IPS-18a (cell line): ENCODE measurements at regions not wholly inside any gene's neighbourhood (a gene's known extent, or its start where the extent isn't known, plus 50 kb on each side); places are given as distances from the start of the nearest gene placed in this dataset.
"Not testable (repeated sequence)": the region's sequence is repeated elsewhere in the genome, so short reads cannot be mapped to it uniquely, and the experiment has no call there.

Source experiments
- H3K27ac ChIP-seq: one replicate; pipeline ENCODE4 v1.5.1; 2013; ENCODE audit warnings: low read length
- H3K27me3 ChIP-seq: one replicate; pipeline ENCODE4 v1.6.1; 2013; ENCODE audit warnings: mild to moderate bottlenecking, low read length; ENCODE audit not compliant: control insufficient read depth, insufficient read depth
- H3K36me3 ChIP-seq: one replicate; pipeline ENCODE4 v1.6.1; 2013; ENCODE audit warnings: low read depth, low read length; ENCODE audit not compliant: control insufficient read depth
- H3K4me1 ChIP-seq: one replicate; pipeline ENCODE4 v1.6.1; 2013; ENCODE audit warnings: low read depth, low read length; ENCODE audit not compliant: control insufficient read depth
- H3K4me3 ChIP-seq: one replicate; pipeline ENCODE4 v1.5.1; 2013; ENCODE audit warnings: low read length
- H3K9ac ChIP-seq: one replicate; pipeline ENCODE4 v1.6.1; 2013; ENCODE audit warnings: mild to moderate bottlenecking, low read length, moderate library complexity
- H3K9me3 ChIP-seq: one replicate; pipeline ENCODE4 v1.6.1; 2013; ENCODE audit warnings: low read depth, low read length; ENCODE audit not compliant: control insufficient read depth

DNA sequence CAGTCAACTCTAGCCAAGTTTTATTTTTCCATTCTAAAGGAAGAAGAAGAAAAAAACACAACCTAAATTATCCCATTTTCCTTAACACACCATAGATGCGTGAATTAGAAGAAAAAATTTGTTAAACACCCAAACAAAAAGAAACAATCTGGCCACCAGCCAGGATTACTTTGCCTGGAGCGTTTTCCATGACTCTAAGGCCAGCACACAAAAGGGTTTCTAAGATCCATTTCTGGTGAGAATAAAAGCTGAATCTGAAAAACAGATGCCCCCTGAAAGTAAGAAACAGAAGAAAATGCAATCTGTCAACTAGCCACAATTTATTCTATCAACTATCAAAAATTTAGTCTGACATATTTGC lies 267.2 kb upstream of the SULF2 start:
- no peaks in the 10 kb centered on the region for H3K27me3 ChIP-seq
- no peak overlapping the region for H3K27ac ChIP-seq
- H3K9ac ChIP-seq, result no peak overlapping the region

GRCh38 chr20:48051794-48052474 lies 266.7 kb upstream of the SULF2 start:
- H3K27me3 ChIP-seq, result no peaks in the 10 kb centered on the region
- H3K27ac ChIP-seq, result no peak overlapping the region
- no peaks in the 10 kb centered on the region for H3K9me3 ChIP-seq
- H3K36me3 ChIP-seq, result no peaks in the 10 kb centered on the region
- H3K4me3 ChIP-seq, result no peak overlapping the region
- H3K9ac ChIP-seq, result no peak overlapping the region
- H3K4me1 ChIP-seq, result no peaks in the 10 kb centered on the region

More for the DNA sequence above, 267.2 kb upstream of the SULF2 start:
- Histone ChIP-seq H3K9me3 (no peaks in the 10 kb centered on the region), H3K4me1 (no peaks in the 10 kb centered on the region), H3K36me3 (no peaks in the 10 kb centered on the region), H3K4me3 (no peak overlapping the region)

GRCh38 chr20:48049641-48050040 lies 264.4 kb upstream of the SULF2 start:
- Histone ChIP-seq H3K36me3 (no peaks in the 10 kb centered on the region), H3K27ac (no peak overlapping the region), H3K9me3 (no peaks in the 10 kb centered on the region), H3K4me1 (no peaks in the 10 kb centered on the region), H3K27me3 (no peaks in the 10 kb centered on the region), H3K9ac (no peak overlapping the region), H3K4me3 (no peak overlapping the region)

- Histone ChIP-seq H3K4me3 (no peak overlapping the region), H3K27ac (no peak overlapping the region), H3K27me3 (no peaks in the 10 kb centered on the region), H3K4me1 (no peaks in the 10 kb centered on the region), H3K9me3 (no peaks in the 10 kb centered on the region), H3K36me3 (no peaks in the 10 kb centered on the region), H3K9ac (no peak overlapping the region)
Measured at GRCh38 chr20:48049171-48049570, 263.9 kb upstream of the SULF2 start.

DNA sequence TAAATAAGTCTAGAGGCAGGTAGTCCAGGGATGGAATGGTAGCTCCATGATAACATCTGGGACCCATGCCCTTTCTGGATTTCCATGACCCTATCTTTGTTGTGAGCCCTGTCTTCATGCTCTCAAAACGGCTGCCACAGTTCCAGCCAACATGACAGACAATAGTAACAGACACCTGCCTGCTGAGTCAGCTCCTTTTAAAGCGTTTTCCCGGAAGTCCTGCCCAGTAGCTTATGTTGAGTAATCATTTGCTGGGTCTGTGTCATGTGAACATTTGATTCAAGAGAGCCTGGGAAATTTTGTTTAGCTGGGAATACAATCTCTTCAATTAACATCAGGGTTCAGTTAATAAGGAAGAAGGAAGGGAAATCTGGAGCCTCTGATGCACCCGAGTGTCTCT lies 262.2 kb upstream of the SULF2 start:
- H3K36me3 ChIP-seq, result no peaks in the 10 kb centered on the region
- no peak overlapping the region for H3K4me3 ChIP-seq
- H3K27ac ChIP-seq, result no peak overlapping the region
- H3K4me1 ChIP-seq, result no peaks in the 10 kb centered on the region
- no peaks in the 10 kb centered on the region for H3K27me3 ChIP-seq
- no peaks in the 10 kb centered on the region for H3K9me3 ChIP-seq
- H3K9ac ChIP-seq, result no peak overlapping the region

GRCh38 chr20:48042628-48043027 lies 257.3 kb upstream of the SULF2 start:
- Histone ChIP-seq H3K4me1 (no peaks in the 10 kb centered on the region), H3K27me3 (no peaks in the 10 kb centered on the region), H3K36me3 (no peaks in the 10 kb centered on the region), H3K27ac (no peak overlapping the region), H3K4me3 (no peak overlapping the region), H3K9me3 (no peaks in the 10 kb centered on the region), H3K9ac (no peak overlapping the region)

DNA sequence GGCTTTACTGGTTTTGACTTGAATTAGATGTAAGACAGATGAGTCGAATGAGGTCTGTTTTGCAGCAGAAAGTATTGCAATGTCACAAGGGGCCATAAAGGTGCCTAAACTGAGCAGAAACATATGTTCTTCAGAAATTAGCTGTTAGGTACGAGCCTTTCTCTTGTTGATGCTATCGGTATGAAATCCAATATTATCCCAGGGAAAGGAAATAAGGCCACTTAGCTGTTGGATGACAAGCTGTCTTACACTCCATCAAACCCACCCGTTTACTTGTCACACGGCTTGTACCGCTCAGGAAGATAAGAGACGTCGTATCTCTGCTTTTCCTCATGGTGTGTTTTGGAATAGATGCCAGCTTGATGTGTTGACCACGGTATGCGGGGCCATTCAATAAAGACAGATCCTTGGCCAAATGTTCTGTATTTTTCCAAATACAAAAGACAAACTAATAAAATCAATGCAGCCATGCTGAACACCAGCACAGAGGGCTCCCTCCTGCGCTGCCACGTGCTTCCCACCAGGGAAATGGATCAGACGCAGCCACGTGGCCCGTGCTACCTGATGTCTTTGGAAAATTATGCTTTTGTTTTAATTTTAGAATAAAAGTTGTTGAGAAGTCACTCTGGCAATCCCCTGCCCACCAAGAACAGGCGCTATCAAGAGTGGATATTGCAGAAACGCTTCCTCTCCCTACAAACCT lies 255.9 kb upstream of the SULF2 start:
- H3K27ac ChIP-seq, result no peak overlapping the region
- H3K36me3 ChIP-seq, result no peaks in the 10 kb centered on the region
- no peaks in the 10 kb centered on the region for H3K9me3 ChIP-seq
- H3K9ac ChIP-seq, result no peak overlapping the region
- no peaks in the 10 kb centered on the region for H3K4me1 ChIP-seq
- H3K27me3 ChIP-seq, result no peaks in the 10 kb centered on the region
- H3K4me3 ChIP-seq, result no peak overlapping the region

GRCh38 chr20:48040491-48040890 lies 255.2 kb upstream of the SULF2 start:
- Histone ChIP-seq H3K4me3 (no peak overlapping the region), H3K36me3 (no peaks in the 10 kb centered on the region), H3K9me3 (no peaks in the 10 kb centered on the region), H3K4me1 (no peaks in the 10 kb centered on the region), H3K27ac (no peak overlapping the region), H3K9ac (no peak overlapping the region), H3K27me3 (no peaks in the 10 kb centered on the region)

GRCh38 chr20:48040051-48040450 lies 254.8 kb upstream of the SULF2 start:
- Histone ChIP-seq H3K9me3 (no peaks in the 10 kb centered on the region), H3K27ac (no peak overlapping the region), H3K27me3 (no peaks in the 10 kb centered on the region), H3K9ac (no peak overlapping the region), H3K36me3 (no peaks in the 10 kb centered on the region), H3K4me3 (no peak overlapping the region), H3K4me1 (no peaks in the 10 kb centered on the region)

GRCh38 chr20:48039514-48039913 lies 254.2 kb upstream of the SULF2 start:
- Histone ChIP-seq H3K27me3 (no peaks in the 10 kb centered on the region), H3K9me3 (no peaks in the 10 kb centered on the region), H3K4me3 (no peak overlapping the region), H3K9ac (no peak overlapping the region), H3K4me1 (no peaks in the 10 kb centered on the region), H3K27ac (no peak overlapping the region), H3K36me3 (no peaks in the 10 kb centered on the region)

DNA sequence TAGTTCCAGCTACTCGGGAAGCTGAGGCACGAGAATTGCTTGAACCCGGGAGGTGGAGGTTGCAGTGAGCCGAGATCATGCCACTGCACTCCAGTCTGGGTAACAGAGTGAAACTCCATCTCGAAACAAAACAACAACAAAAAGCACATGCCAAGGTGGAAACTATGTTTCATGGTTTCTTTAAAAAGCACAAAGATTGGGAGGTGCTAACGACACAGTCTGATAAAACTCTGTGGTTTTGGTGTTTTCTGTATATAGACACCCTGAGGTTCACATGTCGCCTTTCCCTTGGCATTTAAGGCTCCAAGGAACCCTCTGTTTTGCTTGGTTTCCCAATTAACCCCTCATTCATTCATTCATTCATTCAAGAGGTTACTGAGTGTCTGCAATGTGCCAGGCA lies 253.4 kb upstream of the SULF2 start:
- Histone ChIP-seq H3K9ac (no peak overlapping the region), H3K27me3 (no peaks in the 10 kb centered on the region), H3K4me1 (no peaks in the 10 kb centered on the region), H3K27ac (no peak overlapping the region), H3K36me3 (no peaks in the 10 kb centered on the region), H3K9me3 (no peaks in the 10 kb centered on the region), H3K4me3 (no peak overlapping the region)

DNA sequence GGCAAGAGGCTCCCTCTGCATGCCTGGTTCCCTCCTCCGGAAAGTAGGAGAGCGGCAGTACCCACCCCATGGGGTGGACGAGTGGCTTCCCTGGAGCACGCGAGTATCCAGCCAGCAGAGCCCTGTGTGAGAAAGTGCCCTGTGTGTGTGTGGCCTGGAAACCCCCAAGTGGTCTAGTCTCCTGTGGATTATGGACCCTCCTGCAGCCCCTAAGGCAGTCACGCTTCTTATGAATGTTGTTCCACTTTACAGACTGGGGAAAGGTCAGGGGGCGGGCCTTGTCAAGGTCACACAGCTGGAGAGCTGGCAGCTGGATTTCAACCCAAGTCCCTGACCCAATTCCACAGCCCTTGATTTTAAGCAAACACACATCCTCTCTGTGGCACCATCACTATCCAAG lies 252.5 kb upstream of the SULF2 start:
- H3K27me3 ChIP-seq, H3K9me3 ChIP-seq, H3K36me3 ChIP-seq, H3K27ac ChIP-seq, H3K9ac ChIP-seq, H3K4me1 ChIP-seq, H3K4me3 ChIP-seq: not testable (repeated sequence)
